Left ventricle myocardium inferior (tissue), 1 donor: ENCODE measurements at regions not wholly inside any gene's neighbourhood (a gene's known extent, or its start where the extent isn't known, plus 50 kb on each side); places are given as distances from the start of the nearest gene placed in this dataset.
"Not testable (repeated sequence)": the region's sequence is repeated elsewhere in the genome, so short reads cannot be mapped to it uniquely, and the experiment has no call there.

Experiments
- DNase-seq: peaks from one replicate; pipeline ENCODE4 v3.0.0-alpha.2; 2020
- H3K27ac ChIP-seq: fragments of 200-600 bp; replicated peaks from 2 replicates; pipeline ENCODE4 v1.8.0; 2021
- H3K27me3 ChIP-seq: fragments of 200-600 bp; 2 replicates; pipeline ENCODE4 v1.8.0; 2021; ENCODE audit warnings: low read depth
- H3K36me3 ChIP-seq: fragments of 200-600 bp; 2 replicates; pipeline ENCODE4 v1.8.0; 2021
- H3K4me1 ChIP-seq: fragments of 200-600 bp; 2 replicates; pipeline ENCODE4 v1.8.0; 2021
- H3K4me3 ChIP-seq: fragments of 200-600 bp; 2 replicates; pipeline ENCODE4 v1.8.0; 2021; ENCODE audit warnings: mild to moderate bottlenecking, moderate library complexity
- H3K9me3 ChIP-seq: fragments of 200-600 bp; replicated peaks from 2 replicates; pipeline ENCODE4 v1.8.0; 2021
- intact Hi-C: fragments of 100-400 bp; cut with micrococcal nuclease; formaldehyde crosslinking; loops from one replicate; pipeline ENCODE4 v1.11.0; 2022
- TF ChIP-seq, protein P1 (sequence below): fragments of 200-600 bp; IDR thresholded peaks from 2 replicates; pipeline ENCODE4 v1.8.0; 2021; ENCODE audit warnings: antibody characterized with exemption, mild to moderate bottlenecking, borderline replicate concordance
- donor health status: DM: no; HTN: yes; CAD: no; lungs with severe emphysema.

- no peak overlapping the region for H3K27ac ChIP-seq
- no peaks in the 10 kb centered on the region for H3K36me3 ChIP-seq
- H3K4me3 ChIP-seq = no peak overlapping the region
- TF ChIP-seq, protein P1, sequence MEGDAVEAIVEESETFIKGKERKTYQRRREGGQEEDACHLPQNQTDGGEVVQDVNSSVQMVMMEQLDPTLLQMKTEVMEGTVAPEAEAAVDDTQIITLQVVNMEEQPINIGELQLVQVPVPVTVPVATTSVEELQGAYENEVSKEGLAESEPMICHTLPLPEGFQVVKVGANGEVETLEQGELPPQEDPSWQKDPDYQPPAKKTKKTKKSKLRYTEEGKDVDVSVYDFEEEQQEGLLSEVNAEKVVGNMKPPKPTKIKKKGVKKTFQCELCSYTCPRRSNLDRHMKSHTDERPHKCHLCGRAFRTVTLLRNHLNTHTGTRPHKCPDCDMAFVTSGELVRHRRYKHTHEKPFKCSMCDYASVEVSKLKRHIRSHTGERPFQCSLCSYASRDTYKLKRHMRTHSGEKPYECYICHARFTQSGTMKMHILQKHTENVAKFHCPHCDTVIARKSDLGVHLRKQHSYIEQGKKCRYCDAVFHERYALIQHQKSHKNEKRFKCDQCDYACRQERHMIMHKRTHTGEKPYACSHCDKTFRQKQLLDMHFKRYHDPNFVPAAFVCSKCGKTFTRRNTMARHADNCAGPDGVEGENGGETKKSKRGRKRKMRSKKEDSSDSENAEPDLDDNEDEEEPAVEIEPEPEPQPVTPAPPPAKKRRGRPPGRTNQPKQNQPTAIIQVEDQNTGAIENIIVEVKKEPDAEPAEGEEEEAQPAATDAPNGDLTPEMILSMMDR = no peak
- DNase-seq = no peak
- no peaks in the 10 kb centered on the region for H3K9me3 ChIP-seq
- no peaks in the 10 kb centered on the region for H3K27me3 ChIP-seq
- H3K4me1 ChIP-seq = no peaks in the 10 kb centered on the region
- intact Hi-C loops = no loop called here
Observed at GRCh38 chr13:24617256-24618010, 62.8 kb upstream of the ATP12A start.

DNA sequence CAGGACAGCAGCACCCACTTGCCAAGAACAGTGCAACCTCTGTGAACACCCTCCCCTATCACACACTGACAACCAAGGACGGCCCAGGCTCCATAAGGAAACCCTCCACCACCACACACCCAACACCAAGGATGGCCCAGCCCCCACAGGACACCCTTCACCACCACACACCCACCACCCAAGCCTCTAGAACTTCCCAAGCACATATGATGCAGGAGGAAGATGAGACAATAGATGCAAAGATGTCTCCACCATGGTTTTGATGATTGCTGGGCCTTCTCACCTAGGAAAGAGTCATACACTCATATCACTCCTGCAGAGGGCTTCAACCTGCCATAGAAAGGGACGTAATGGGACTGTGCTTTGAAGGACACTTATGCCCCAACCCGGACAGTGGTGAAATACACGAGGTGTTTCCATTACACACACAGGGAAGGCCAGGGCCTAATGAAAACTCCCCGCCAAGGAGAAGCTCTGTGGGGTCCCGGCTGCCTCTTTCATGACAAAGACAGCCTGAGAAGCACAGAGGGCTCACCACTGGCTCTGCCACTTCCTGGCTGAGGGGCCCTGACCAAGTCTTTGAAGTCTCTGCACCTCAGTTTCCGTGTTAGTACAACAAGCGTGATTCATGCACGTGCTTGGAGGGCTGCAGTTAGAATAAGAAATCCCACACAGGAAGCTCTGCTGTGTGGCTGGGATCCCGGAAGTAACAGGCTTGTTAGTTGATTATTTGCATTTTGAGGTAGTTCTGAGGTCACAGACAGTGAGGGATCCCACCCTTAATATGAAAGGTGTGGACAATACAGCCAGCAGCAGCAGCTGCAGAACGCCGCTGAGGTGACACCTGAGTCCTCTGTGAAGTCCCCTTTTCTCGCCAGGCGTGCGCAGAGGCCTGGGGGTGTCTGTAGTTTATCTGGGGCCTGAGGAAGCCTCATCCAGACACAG is 61.9 kb upstream of the ATP12A start:
- DNase-seq = no peak
- intact Hi-C loops = no loop called here
- no peaks in the 10 kb centered on the region for H3K4me1 ChIP-seq

GRCh38 chr13:24619282-24619681 is 60.9 kb upstream of the ATP12A start:
- H3K27me3 ChIP-seq = peaks cover 5% of the 10 kb centered on the region
- H3K36me3 ChIP-seq = no peaks in the 10 kb centered on the region
- H3K27ac ChIP-seq = no peak overlapping the region
- no peak for DNase-seq
- H3K4me3 ChIP-seq = no peak overlapping the region
- H3K9me3 ChIP-seq = no peaks in the 10 kb centered on the region
- H3K4me1 ChIP-seq = no peaks in the 10 kb centered on the region
- TF ChIP-seq, protein P1 = no peak
- intact Hi-C loops = no loop called here

More for the DNA sequence above, 61.9 kb upstream of the ATP12A start:
- TF ChIP-seq, protein P1 = no peak
- Histone ChIP-seq H3K4me3 (no peak overlapping the region), H3K27me3 (peaks cover 2% of the 10 kb centered on the region), H3K36me3 (no peaks in the 10 kb centered on the region), H3K9me3 (no peaks in the 10 kb centered on the region), H3K27ac (no peak overlapping the region)

DNA sequence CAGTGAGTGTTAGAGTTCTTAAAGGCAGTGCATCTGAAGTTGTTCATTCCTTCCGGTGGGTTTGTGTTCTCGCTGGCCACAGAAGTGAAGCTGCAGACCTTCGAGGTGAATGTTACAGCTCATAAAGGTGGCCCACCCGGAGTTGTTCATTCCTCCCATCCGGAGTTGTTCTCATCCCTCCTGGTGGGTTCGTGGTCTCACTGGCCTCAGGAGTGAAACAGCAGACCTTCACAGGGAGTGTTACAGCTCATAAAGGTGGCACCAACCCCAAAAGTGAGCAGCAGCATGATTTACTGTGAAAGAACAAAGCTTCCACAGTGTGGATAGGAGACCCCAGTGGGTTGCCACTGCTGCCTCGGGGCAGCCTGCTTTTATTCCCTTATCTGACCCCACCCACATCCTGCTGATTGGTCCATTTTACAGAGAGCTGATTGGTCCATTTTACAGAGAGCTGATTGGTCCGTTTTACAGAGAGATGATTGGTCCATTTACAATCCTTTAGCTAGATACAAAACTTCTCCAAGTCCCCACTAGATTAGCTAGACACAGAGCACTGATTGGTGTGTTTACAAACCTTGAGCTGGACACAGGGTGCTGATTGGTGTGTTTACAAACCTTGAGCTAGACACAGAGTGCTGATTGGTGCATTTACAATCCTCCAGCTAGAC is 57.6 kb upstream of the ATP12A start:
- intact Hi-C loops, H3K36me3 ChIP-seq, H3K27ac ChIP-seq, H3K27me3 ChIP-seq, H3K4me1 ChIP-seq, DNase-seq, H3K9me3 ChIP-seq, H3K4me3 ChIP-seq: not testable (repeated sequence)

DNA sequence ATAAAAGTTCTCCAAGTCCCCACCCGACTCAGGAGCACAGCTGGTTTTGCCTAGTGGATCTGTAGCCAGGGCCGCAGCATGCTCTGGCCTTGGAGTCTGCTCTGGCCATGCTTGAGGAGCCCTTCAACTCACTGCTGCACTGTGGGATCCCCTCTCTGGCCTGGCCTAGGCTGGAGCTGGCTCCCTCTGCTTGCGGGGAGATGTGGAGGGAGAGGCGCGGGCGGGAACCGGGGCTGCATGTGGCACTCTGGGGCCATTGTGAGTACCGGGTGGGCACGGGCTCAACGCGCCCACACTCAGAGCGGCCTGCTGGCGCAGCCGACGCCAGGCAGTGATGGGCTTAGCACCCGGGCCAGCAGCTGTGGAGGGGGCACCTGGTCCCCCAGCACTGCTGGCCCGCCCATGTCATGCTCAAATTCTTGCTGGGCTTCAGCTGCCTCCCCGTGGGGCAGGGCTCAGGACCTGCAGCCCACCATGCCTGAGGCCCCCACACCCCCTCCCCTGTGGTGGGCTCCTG is 57.0 kb upstream of the ATP12A start:
- Histone ChIP-seq H3K27ac (no peak overlapping the region), H3K9me3 (no peaks in the 10 kb centered on the region), H3K4me3 (no peak overlapping the region), H3K36me3 (no peaks in the 10 kb centered on the region), H3K27me3 (peaks cover 5% of the 10 kb centered on the region), H3K4me1 (peaks cover 4% of the 10 kb centered on the region)
- intact Hi-C loops = no loop called here
- TF ChIP-seq, protein P1 = no peak
- DNase-seq = no peak
